ENCODE measurements at regions not wholly inside any gene's neighbourhood (a gene's known extent, or its start where the extent isn't known, plus 50 kb on each side); places are given as distances from the start of the nearest gene placed in this dataset.
A peak's percentile ranks its signal among the peaks of the same experiment; 100 is the strongest.

- 76 to 79% methylated on average over 4 of the region's 4 CpGs for WGBS, 2 donors
- Histone ChIP-seq H3K27me3 (ENCODE audit: control insufficient read depth in 1 of 2, insufficient read depth in 2 of 2, low read length in 1 of 2) (no peaks in the 10 kb centered on the region), H3K27ac (ENCODE audit: low read depth in 1 of 2, low read length in 2 of 2) (no peak overlapping the region), H3K4me1 (ENCODE audit: control insufficient read depth in 1 of 2, insufficient read depth in 2 of 2, low read length in 2 of 2) (no peaks in the 10 kb centered on the region), H3K36me3 (ENCODE audit: control insufficient read depth in 1 of 2, insufficient read depth in 2 of 2, low read length in 1 of 2) (no peaks in the 10 kb centered on the region), H3K9me3 (ENCODE audit: control insufficient read depth, low read length) (no peaks in the 10 kb centered on the region), H3K4me3 (ENCODE audit: low read length in 2 of 2) (no peak overlapping the region)
- intact Hi-C loops (cut with DNase I) = no loop called here
- no peak for ATAC-seq (ENCODE audit: low FRiP score)
- no peak for DNase-seq
Measured at GRCh38 chr18:66193938-66194337, 410.0 kb downstream of the CDH19 start.

- intact Hi-C loops (cut with DNase I) = no loop called here
- Histone ChIP-seq H3K4me3 (ENCODE audit: low read length in 2 of 2) (no peak overlapping the region), H3K4me1 (ENCODE audit: control insufficient read depth in 1 of 2, insufficient read depth in 2 of 2, low read length in 2 of 2) (no peaks in the 10 kb centered on the region), H3K27me3 (ENCODE audit: control insufficient read depth in 1 of 2, insufficient read depth in 2 of 2, low read length in 1 of 2) (no peaks in the 10 kb centered on the region), H3K36me3 (ENCODE audit: control insufficient read depth in 1 of 2, insufficient read depth in 2 of 2, low read length in 1 of 2) (no peaks in the 10 kb centered on the region), H3K9me3 (ENCODE audit: control insufficient read depth, low read length) (no peaks in the 10 kb centered on the region), H3K27ac (ENCODE audit: low read depth in 1 of 2, low read length in 2 of 2) (no peak overlapping the region)
- ATAC-seq (ENCODE audit: low FRiP score) = no peak
- DNase-seq = no peak
- WGBS, 2 donors = 53 to 54% methylated on average over 3 of the region's 3 CpGs
Measured at GRCh38 chr18:66193394-66193793, 410.5 kb downstream of the CDH19 start.

- Histone ChIP-seq H3K9me3 (ENCODE audit: control insufficient read depth, low read length) (no peaks in the 10 kb centered on the region), H3K4me1 (ENCODE audit: control insufficient read depth in 1 of 2, insufficient read depth in 2 of 2, low read length in 2 of 2) (no peaks in the 10 kb centered on the region), H3K27me3 (ENCODE audit: control insufficient read depth in 1 of 2, insufficient read depth in 2 of 2, low read length in 1 of 2) (no peaks in the 10 kb centered on the region), H3K36me3 (ENCODE audit: control insufficient read depth in 1 of 2, insufficient read depth in 2 of 2, low read length in 1 of 2) (no peaks in the 10 kb centered on the region), H3K27ac (ENCODE audit: low read depth in 1 of 2, low read length in 2 of 2) (no peak overlapping the region), H3K4me3 (ENCODE audit: low read length in 2 of 2) (no peak overlapping the region)
- DNase-seq = no peak
- WGBS, 2 donors = 51 to 52% methylated on average over 5 of the region's 5 CpGs
- no peak for ATAC-seq (ENCODE audit: low FRiP score)
- intact Hi-C loops (cut with DNase I) = no loop called here
Measured at GRCh38 chr18:66168685-66169235, 417.9 kb downstream of the CDH7 start.

GRCh38 chr18:66167829-66168684 is 417.2 kb downstream of the CDH7 start:
- Histone ChIP-seq H3K27me3 (ENCODE audit: control insufficient read depth in 1 of 2, insufficient read depth in 2 of 2, low read length in 1 of 2) (no peaks in the 10 kb centered on the region), H3K4me1 (ENCODE audit: control insufficient read depth in 1 of 2, insufficient read depth in 2 of 2, low read length in 2 of 2) (no peaks in the 10 kb centered on the region), H3K9me3 (ENCODE audit: control insufficient read depth, low read length) (no peaks in the 10 kb centered on the region), H3K27ac (ENCODE audit: low read depth in 1 of 2, low read length in 2 of 2) (no peak overlapping the region), H3K4me3 (ENCODE audit: low read length in 2 of 2) (no peak overlapping the region), H3K36me3 (ENCODE audit: control insufficient read depth in 1 of 2, insufficient read depth in 2 of 2, low read length in 1 of 2) (no peaks in the 10 kb centered on the region)
- ATAC-seq (ENCODE audit: low FRiP score) (peak; percentile 12), DNase-seq (no peak)
- intact Hi-C loops (cut with DNase I) = no loop called here
- 82 to 87% methylated on average over 7 of the region's 7 CpGs for WGBS, 2 donors

- no peak overlapping the region for H3K4me3 ChIP-seq (ENCODE audit: low read length in 2 of 2)
- 85 to 88% methylated on average over 3 of the region's 3 CpGs for WGBS, 2 donors
- intact Hi-C loops (cut with DNase I) = no loop called here
- no peaks in the 10 kb centered on the region for H3K36me3 ChIP-seq (ENCODE audit: control insufficient read depth in 1 of 2, insufficient read depth in 2 of 2, low read length in 1 of 2)
- no peaks in the 10 kb centered on the region for H3K4me1 ChIP-seq (ENCODE audit: control insufficient read depth in 1 of 2, insufficient read depth in 2 of 2, low read length in 2 of 2)
- H3K27ac ChIP-seq (ENCODE audit: low read depth in 1 of 2, low read length in 2 of 2) = no peak overlapping the region
- H3K27me3 ChIP-seq (ENCODE audit: control insufficient read depth in 1 of 2, insufficient read depth in 2 of 2, low read length in 1 of 2) = no peaks in the 10 kb centered on the region
- DNase-seq (no peak), ATAC-seq (ENCODE audit: low FRiP score) (no peak)
- no peaks in the 10 kb centered on the region for H3K9me3 ChIP-seq (ENCODE audit: control insufficient read depth, low read length)
Measured at GRCh38 chr18:66160007-66160406, 409.2 kb downstream of the CDH7 start.

- Histone ChIP-seq H3K36me3 (ENCODE audit: control insufficient read depth in 1 of 2, insufficient read depth in 2 of 2, low read length in 1 of 2) (no peaks in the 10 kb centered on the region), H3K4me1 (ENCODE audit: control insufficient read depth in 1 of 2, insufficient read depth in 2 of 2, low read length in 2 of 2) (no peaks in the 10 kb centered on the region), H3K4me3 (ENCODE audit: low read length in 2 of 2) (no peak overlapping the region), H3K27me3 (ENCODE audit: control insufficient read depth in 1 of 2, insufficient read depth in 2 of 2, low read length in 1 of 2) (no peaks in the 10 kb centered on the region), H3K9me3 (ENCODE audit: control insufficient read depth, low read length) (no peaks in the 10 kb centered on the region), H3K27ac (ENCODE audit: low read depth in 1 of 2, low read length in 2 of 2) (no peak overlapping the region)
- DNase-seq = no peak
- intact Hi-C loops (cut with DNase I) = no loop called here
- ATAC-seq (ENCODE audit: low FRiP score) = no peak
- 93 to 96% methylated on average over 1 of the region's 1 CpG for WGBS, 2 donors
Measured at GRCh38 chr18:66159451-66159850, 408.6 kb downstream of the CDH7 start.

- no peak overlapping the region for H3K27ac ChIP-seq (ENCODE audit: low read depth in 1 of 2, low read length in 2 of 2)
- no peak overlapping the region for H3K4me3 ChIP-seq (ENCODE audit: low read length in 2 of 2)
- no peaks in the 10 kb centered on the region for H3K9me3 ChIP-seq (ENCODE audit: control insufficient read depth, low read length)
- no peaks in the 10 kb centered on the region for H3K4me1 ChIP-seq (ENCODE audit: control insufficient read depth in 1 of 2, insufficient read depth in 2 of 2, low read length in 2 of 2)
- no peaks in the 10 kb centered on the region for H3K27me3 ChIP-seq (ENCODE audit: control insufficient read depth in 1 of 2, insufficient read depth in 2 of 2, low read length in 1 of 2)
- no peak for ATAC-seq (ENCODE audit: low FRiP score)
- DNase-seq = no peak
- intact Hi-C loops (cut with DNase I) = no loop called here
- no peaks in the 10 kb centered on the region for H3K36me3 ChIP-seq (ENCODE audit: control insufficient read depth in 1 of 2, insufficient read depth in 2 of 2, low read length in 1 of 2)
Measured at GRCh38 chr18:66156946-66157687, 406.3 kb downstream of the CDH7 start.

GRCh38 chr18:66150650-66151049 is 399.8 kb downstream of the CDH7 start:
- no peak for ATAC-seq (ENCODE audit: low FRiP score)
- intact Hi-C loops (cut with DNase I) = no loop called here
- Histone ChIP-seq H3K36me3 (ENCODE audit: control insufficient read depth in 1 of 2, insufficient read depth in 2 of 2, low read length in 1 of 2) (no peaks in the 10 kb centered on the region), H3K27me3 (ENCODE audit: control insufficient read depth in 1 of 2, insufficient read depth in 2 of 2, low read length in 1 of 2) (no peaks in the 10 kb centered on the region), H3K4me3 (ENCODE audit: low read length in 2 of 2) (no peak overlapping the region), H3K4me1 (ENCODE audit: control insufficient read depth in 1 of 2, insufficient read depth in 2 of 2, low read length in 2 of 2) (no peaks in the 10 kb centered on the region), H3K9me3 (ENCODE audit: control insufficient read depth, low read length) (no peaks in the 10 kb centered on the region), H3K27ac (ENCODE audit: low read depth in 1 of 2, low read length in 2 of 2) (no peak overlapping the region)
- 72 to 76% methylated on average over 1 of the region's 1 CpG for WGBS, 2 donors
- DNase-seq = no peak

GRCh38 chr18:66143029-66143428 is 392.2 kb downstream of the CDH7 start:
- Histone ChIP-seq H3K4me1 (ENCODE audit: control insufficient read depth in 1 of 2, insufficient read depth in 2 of 2, low read length in 2 of 2) (no peaks in the 10 kb centered on the region), H3K27me3 (ENCODE audit: control insufficient read depth in 1 of 2, insufficient read depth in 2 of 2, low read length in 1 of 2) (no peaks in the 10 kb centered on the region), H3K36me3 (ENCODE audit: control insufficient read depth in 1 of 2, insufficient read depth in 2 of 2, low read length in 1 of 2) (no peaks in the 10 kb centered on the region), H3K27ac (ENCODE audit: low read depth in 1 of 2, low read length in 2 of 2) (no peak overlapping the region), H3K9me3 (ENCODE audit: control insufficient read depth, low read length) (no peaks in the 10 kb centered on the region), H3K4me3 (ENCODE audit: low read length in 2 of 2) (no peak overlapping the region)
- intact Hi-C loops (cut with DNase I) = no loop called here
- 71 to 74% methylated on average over 2 of the region's 2 CpGs for WGBS, 2 donors
- ATAC-seq (ENCODE audit: low FRiP score) (no peak), DNase-seq (no peak)
